ENCODE measurements at regions not wholly inside any gene's neighbourhood (a gene's known extent, or its start where the extent isn't known, plus 50 kb on each side); places are given as distances from the start of the nearest gene placed in this dataset.
"Not testable (repeated sequence)": the region's sequence is repeated elsewhere in the genome, so short reads cannot be mapped to it uniquely, and the experiment has no call there.

DNA sequence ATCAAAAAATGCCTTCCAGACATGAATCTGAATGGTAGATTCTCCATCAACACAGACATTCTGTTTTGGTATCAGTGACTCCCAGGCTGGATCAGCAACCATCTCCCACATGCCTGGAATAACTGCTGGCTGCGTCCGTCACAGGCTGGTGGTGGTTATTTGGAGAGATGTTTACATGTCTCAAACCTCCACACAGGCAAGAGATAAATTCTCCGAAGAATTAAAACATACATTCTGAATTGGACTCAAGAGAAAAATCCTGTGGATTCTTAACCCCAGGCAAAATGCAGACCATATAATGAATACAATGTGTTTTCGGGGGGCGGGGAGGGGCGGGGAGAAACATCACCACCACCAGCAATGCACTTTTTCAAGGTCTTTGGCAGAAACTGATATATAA is 108.2 kb downstream of the THBS2 start:
- no peak for DNase-seq (ENCODE audit: extremely low read depth, low read depth)

DNA sequence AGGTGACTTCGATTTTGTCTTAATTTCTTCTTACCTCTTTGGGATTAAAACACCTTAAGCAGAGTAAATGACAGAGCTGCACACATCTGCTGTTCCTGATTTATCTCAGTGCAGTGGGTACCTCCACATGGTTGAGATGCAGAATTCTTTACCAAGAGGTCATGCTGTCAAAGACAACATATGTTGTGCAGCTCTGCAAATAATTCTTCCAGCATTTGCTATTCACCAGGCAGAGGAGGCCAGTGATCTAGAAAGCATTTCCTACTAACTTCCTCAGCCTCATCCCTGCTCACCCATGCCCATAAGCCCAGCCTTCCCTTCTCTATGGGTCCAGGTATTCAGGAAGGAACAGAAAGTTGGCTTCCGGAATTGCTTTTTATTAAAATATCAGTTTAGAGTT is 109.3 kb downstream of the THBS2 start:
- DNase-seq (ENCODE audit: extremely low read depth, low read depth) = no peak

DNA sequence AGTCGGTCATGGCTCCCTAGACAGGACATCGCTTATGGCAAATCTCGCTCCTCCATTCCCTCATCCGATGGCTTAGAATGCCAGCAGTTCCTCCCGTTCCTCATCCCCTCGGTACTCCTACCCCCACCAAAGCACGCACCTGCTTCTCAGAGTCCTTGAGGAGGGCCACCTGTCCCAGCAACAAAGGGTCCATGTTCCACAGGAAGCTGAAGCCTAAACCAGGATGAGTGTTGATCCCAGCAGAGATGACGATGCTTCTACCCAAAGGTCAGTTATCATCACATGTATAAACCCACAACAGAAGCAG is 111.2 kb downstream of the THBS2 start:
- DNase-seq (ENCODE audit: extremely low read depth, low read depth) = no peak

DNA sequence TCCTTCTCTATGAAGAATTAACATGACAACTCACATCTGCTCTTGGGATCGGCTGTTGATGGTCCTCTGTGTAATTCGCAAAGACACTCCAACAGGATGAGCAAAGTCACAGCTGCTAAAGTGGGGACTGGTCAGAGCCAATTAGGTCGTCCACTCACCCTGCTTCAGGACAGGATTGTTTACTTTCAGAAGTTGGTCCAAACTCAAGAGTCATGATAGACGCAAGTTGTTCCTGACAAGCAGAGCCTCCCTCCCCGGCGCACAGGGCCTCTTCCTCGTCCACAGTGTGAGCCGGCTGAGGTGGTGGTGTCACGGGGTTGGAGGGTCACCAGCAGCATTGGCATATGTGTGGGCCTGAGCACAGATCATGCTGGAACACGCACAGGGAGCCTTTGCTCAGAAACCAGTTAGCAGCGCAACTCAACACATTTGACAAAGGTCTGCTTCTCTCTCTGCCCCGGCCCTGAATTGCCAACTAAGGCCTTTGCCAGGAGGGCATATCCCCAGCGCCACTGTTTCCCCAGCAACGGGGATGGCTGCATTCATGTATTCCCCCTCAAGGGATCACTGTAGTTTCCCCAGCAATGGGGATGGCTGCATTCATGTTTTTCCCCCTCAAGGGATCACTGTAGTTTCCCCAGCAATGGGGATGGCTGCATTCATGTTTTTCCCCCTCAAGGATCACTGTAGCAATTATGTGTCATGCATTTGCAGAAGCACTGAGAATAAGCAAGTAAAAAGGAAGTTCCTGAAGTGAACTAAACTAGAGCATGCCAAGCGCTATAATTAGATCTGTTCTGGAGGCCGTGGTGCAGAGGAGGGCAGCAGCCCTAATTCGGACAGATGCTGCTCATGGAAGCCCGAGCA is 111.7 kb downstream of the THBS2 start:
- no peak for DNase-seq (ENCODE audit: extremely low read depth, low read depth)

DNA sequence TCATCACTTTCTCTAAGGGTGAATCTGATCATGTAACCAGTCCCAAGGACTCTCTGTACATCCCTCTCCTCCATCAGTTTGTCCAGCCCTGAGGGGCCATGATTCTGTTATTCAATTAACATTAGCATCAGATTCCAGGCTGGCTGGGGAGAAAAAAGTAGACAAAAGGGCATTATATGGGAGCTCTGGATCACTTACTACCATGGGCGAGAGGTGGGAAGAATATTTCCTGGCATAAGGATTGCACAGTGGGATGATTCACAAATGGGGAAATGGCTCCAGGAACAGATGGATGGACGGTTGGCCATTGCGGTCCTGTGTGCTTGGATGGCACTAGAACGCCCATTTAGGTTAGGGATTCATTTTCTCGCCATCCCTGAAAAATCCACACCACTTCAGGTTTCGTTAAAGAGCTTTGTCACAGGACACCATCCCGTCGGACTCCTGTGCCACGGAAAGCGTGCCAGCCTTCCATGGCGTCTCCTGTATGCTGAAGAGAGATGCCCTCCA is 112.6 kb downstream of the THBS2 start:
- DNase-seq (ENCODE audit: extremely low read depth, low read depth) = no peak

DNA sequence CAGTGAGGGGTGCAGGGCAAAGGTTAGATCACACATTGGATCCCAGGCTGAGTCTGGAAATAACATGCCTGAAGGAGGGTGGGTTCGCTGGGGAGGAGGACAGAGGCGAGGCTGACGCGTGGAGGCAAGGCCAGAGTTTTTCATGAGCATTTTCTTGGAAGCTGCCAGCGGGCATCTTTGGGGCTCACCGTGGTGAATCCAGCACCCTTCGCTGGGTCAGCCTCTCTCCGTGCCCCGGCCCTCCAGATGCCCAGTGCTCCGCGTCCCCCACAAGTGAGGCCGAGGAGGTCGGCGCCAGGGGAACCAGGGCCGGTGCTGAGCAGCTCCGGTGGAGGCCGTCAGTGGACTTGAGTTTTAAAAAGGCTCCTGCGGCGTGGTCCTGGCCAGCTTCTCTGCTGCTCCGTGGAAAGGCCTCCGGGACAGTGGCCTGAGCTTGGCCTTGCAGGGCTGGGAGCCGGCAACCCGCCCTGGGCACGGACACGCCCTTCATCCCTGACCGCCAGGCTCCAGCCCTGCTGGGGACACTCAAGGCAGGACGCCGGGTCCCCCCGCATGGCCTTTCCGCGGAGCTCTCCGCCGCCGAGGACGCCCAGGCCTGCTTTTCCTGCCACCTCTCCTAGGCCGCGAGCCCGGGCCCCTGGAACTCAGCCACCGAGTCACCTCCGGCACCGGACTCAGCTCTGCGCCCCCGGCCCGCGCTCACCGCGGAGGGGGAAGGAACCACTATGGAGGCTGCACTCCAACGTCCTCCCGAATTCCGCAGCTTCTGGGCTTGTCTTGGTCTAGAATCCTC is 114.3 kb downstream of the THBS2 start:
- DNase-seq (ENCODE audit: extremely low read depth, low read depth) = no peak

DNA sequence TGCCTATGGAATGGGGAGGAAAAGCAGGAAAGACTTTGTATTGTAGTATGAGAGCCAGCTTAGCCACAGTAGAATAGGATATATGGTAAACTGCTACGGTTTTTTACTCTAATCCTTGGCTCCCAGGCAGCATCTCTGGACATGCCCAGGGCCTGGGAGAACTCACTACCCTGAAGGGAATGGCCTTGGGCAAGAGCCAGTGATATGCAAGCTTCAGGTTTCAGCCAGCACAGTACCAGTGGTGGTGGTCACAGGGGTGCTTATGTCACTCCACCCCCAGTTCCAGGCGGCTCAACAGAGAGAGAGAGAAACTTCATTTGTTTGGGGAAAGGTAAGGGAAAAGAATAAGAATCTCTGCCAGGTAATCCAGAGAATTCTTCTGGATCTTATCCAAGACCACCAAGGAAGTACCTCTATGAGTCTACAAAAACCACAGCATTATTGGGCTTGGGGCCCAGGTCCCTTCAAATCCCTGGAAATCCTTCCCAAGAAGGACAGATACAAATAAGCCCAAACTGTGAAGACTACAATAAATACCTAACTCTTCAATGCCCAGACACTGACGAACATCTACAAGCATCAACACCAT is 121.2 kb downstream of the THBS2 start:
- no peak for DNase-seq (ENCODE audit: extremely low read depth, low read depth)

DNA sequence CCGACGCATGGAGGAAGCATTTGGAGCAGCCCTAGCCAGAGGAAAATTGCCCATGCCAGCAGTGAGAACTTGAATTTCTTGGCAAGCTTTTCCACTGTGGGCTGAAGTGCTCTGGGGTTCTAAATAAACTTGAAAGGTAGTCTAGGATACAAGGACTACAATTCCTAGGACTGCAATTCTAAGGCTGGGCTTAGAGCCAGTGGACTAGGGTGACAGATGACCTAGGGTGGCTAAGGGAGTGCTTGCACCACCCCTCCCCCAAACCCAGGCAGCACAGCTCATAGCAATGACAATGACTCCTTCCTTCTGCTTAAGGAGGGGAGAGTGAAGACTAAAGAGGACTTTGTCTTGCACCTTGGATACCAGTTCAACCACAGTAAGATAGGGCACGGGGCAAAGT is 122.3 kb downstream of the THBS2 start:
- DNase-seq (ENCODE audit: extremely low read depth, low read depth) = no peak

DNA sequence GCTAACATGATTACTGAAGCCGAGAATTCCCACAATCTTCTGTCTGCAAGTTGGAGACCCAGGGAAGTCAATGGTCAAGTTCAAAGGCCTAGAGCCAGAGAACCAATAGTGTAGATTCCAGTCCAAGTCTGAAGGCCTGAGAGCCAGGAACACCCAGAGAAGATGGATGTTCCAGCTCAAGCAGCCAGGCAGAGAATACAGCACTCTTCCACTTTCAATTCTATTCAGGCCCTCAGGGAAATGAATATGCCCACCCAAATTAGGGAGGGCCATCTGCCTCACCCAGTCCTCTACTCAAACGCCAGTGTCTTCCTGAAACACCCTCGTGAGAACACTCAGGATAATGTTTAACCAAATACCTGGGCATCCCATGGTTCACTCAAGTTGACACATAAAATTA is 123.5 kb downstream of the THBS2 start:
- no peak for DNase-seq (ENCODE audit: extremely low read depth, low read depth)

DNA sequence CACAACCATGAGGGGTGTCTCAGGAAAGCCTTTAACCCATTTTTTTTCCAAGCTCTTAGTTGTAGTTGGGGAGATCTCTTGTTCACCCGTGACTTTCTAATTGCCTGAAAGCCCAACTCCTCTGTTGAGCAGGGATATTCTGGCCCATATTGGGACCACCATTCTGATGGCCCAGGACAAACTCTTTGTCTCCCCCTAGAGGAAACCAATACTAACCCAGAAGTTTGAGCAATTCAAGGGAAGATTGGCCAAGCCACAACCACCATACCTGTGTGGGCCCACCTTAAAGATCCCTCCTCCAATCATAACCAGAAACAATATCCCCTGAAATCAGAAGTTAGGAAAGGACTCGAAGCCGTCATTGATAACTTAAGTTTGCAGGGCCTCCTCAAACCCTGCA is 132.6 kb downstream of the THBS2 start:
- no peak for DNase-seq (ENCODE audit: extremely low read depth, low read depth)

DNA sequence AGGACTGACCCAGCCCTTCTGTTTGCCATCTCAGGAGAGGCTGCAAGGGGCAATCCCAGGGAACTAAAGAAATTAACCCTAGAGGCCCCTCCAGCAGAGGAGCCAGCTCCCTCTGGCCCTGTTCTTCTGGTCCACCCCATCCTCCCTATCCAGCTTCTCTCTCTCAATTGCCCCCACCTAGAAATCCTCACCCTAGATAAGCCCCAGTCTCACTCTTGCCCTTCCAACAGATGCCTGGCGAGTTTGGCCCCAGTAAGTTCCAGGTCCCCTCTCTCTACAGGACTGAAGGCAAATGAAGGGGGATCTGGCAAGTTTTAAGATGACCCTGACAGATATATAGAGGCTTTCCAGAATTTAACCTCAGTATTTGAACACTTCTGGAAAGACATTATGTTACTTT is 134.0 kb downstream of the THBS2 start:
- no peak for DNase-seq (ENCODE audit: extremely low read depth, low read depth)

DNA sequence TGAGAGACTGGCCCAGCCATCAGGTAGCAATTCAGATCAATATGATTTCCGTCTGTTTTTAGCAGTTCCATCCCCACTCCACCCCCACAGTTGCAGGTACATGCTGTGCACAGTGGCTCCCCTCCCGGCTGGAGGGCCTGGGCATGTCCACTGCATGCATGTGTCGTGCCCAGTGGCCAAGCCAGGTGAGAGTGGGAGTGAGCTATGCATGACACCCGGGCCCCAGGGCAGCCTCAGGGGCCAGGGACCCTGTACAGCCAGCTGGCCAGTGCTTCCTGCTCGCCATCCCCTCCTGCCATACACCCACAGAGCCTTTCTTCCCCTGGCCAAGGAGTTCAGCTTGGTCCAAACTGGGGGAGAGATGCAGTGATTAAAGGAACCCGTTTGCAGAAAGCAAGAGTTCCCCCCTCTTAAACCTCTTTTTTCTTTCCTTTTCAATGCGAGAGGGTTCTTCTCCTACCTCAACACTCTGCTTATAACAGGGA is 135.3 kb downstream of the THBS2 start:
- DNase-seq (ENCODE audit: extremely low read depth, low read depth) = no peak

DNA sequence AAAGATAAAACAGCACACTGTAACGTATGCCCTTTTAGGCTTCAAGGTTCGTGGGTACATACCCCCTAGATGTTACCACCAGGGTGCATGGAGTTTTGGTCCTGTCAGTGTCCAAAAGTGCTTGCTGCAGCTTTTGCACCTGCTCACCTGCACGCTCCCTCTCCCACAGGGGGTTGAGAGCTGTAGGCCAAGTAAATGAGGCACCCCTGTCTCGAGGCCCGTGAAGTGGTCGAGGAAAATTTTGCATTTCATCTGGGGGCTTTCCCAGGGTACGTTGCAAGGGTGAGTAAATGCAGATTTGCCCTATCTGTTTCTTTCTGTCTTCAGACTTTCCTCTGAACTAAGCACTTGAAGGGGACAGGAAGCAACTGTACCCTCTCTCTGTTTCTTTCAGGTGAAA is 136.0 kb downstream of the THBS2 start:
- no peak for DNase-seq (ENCODE audit: extremely low read depth, low read depth)

DNA sequence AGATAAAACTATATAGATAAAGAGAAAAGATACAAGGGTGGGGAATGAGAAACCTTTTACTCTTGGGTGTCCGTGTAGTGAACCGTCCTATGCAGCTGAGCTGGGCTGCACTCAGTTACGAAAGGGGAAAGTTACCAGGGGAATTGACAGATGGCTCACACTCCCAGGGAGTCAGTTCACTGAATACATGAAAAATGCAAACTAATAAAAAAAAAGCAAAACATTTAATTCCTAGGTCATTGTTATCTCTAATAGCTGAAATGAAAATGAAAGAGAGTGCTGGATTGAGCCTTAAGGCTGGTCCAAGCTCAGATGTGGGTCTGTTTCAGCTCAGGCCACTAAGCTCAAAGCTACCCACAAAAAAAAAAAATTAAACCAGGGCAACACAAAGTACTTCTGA is 138.0 kb downstream of the THBS2 start:
- DNase-seq (ENCODE audit: extremely low read depth, low read depth) = no peak

DNA sequence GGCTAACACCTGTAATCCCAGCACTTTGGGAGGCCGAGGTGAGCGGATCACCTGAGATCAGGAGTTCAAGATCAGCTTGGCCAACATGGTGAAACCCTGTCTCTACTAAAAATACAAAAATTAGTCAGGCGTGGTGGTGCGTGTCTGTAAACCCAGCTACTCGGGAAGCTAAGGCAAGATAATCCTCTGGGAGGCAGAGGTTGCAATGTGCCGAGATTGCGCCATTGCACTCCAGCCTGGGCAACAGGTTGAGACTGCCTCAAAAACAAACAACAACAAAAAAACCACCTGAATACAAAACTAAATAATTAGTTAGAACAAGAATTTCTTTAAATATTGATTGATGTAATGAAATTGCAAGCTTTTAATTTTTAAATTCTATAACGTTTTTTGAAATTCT is 139.0 kb downstream of the THBS2 start:
- DNase-seq (ENCODE audit: extremely low read depth, low read depth) = not testable (repeated sequence)

DNA sequence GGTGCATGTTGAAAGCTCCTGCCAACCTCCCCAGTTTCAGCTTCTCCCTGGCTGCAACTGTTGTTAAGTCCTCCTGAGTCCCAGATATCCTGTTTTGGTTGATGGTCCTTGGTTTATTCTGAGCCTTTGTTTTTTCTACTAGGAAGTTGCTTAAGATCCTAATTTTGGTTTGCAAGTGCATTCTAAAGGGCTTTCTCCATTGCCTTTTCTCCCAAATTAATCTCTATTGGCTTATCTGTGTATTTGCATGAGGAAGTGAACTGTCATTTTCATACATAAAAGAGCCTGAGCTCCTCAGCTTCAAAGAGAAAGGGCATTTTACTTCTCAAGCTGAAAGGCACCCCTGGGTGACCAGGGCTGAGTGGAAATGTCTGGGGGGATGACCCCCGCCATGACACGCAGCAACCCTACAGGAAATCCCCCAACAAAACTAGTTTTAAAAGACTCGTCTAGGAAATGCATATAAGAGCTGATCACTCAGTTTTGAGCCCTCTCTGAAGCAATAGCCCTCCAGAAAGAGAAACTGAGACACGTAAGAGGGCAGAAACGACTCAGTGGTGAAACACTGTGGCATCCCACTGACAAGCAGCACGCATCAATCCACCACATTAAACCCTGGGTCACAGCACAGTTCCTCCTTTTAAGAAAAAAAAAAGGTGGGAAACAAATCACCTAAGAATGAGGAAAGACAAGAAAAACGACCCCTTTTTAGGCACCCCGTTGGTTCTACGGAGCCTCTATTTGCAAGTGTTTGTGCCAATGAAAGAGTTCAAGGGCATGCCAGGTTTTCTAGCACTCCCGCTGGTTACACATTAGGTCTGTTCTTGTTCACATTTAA is 140.9 kb downstream of the THBS2 start:
- no peak for DNase-seq (ENCODE audit: extremely low read depth, low read depth)

DNA sequence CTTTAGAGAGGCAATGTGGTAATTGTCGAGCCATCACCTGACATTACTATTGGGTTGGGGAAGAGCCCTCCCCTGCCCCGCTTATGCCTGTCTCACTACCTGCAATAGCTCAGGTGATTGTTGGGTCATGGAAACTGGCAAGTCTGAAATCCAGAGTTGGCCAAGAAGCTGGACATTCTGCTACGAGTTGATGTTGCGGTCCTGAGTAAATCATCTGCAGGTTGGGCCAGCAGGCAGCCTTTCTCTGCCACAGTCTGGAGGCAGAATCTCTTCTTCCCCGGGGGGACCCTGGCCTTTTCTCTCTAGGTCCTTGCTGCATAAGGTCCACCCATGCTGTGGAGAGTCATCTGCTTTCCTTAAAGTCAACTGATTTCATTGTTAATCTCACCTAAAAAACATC is 142.4 kb downstream of the THBS2 start:
- DNase-seq (ENCODE audit: extremely low read depth, low read depth) = no peak

DNA sequence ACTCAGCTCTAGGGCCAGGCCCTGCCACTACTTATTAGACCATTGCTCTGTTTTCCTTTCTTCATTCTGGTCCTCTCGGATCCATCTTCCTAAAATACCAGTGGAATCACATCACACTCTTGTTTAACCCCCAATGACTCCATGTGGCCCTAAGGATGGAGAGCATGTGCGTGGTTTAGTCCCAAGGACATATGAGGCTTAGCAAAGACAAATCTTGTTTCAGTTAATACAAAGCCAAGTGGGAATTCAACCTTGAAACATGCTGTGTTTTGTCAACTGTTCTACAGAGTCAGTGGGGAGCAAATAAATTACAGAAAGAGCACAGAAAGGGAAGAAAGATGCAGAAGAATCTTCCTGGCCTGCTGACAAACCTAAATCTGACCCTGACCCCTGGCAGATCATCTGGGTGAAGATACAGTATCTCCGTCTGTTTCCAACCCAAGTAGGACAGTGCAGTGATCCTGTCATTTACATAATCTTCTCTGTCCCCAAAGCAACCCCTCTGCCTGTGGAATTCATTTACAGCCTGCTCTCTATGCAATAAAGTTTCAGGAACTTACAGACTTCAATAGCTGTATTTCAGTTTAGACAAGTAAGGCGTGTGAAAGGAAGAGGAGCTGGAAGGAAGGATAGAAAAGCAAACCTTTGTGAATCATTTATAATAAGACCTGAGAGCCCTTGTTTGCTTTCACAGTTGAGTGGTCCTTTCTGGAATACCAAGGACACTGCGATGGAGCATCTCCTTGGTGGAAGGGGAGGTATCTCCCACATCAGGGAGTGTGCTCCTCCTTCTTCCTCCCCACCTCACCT is 144.0 kb downstream of the THBS2 start:
- no peak for DNase-seq (ENCODE audit: extremely low read depth, low read depth)

DNA sequence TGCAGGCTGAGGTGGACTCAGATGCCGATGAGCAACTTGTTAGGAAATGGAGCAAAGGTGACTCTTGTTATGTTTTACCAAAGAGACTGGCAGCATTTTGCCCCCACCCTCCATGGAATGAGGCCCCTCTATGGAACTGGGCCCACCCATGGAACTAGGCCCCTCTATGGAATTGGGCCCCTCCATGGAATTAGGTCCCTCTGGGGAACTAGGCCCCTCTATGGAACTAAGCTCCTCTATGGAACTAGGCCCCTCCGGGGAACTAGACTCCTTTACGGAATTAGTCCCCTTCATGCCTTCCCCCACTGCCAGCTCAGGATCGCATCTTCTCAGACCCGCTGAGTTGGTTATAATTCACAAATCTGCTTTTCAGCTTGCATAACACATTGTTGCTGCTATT is 144.9 kb downstream of the THBS2 start:
- no peak for DNase-seq (ENCODE audit: extremely low read depth, low read depth)

DNA sequence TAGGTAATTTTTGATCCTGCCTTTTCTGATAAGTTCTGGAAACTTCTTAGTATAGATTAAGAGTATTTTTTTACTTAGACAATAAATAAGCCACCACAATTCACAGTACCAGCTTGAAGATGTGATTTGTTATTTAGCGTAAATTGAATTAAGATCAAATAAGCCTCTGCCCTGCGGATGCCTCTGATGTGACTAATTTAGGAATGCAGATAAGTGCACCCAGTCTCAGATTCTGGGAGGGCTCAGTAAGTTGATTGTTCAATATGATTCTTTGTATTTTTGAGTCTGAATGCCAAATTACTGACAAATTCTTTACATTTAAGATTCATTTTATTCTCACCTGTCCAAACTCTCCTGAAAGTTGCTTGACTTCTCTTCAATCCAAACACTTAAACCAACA is 147.5 kb downstream of the THBS2 start:
- no peak for DNase-seq (ENCODE audit: extremely low read depth, low read depth)

Data from NCI-H460 (cell line).